ENCODE measurements at regions not wholly inside any gene's neighbourhood (a gene's known extent, or its start where the extent isn't known, plus 50 kb on each side); places are given as distances from the start of the nearest gene placed in this dataset.

GRCh38 chr7:18086165-18087025 lies 58.7 kb upstream of the PRPS1L1 start:
- Histone ChIP-seq H3K4me2 (peak overlapping the region; percentile 90), H2AFZ (peak overlapping the region; percentile 99), H3K4me1 (ENCODE audit: insufficient read depth) (peaks cover 8% of the 10 kb centered on the region; the same call in 1 of the 2 replicates), H4K20me1 (replicated peaks; ENCODE audit: insufficient read depth) (no peaks in the 10 kb centered on the region), H3K36me3 (ENCODE audit: insufficient read depth) (no peaks in the 10 kb centered on the region), H3F3A (replicated peaks; ENCODE audit: low read depth) (no peaks in the 10 kb centered on the region), H3K79me2 (replicated peaks; ENCODE audit: insufficient read depth) (no peaks in the 10 kb centered on the region), H3K27me3 (ENCODE audit: insufficient read depth) (peaks cover 48% of the 10 kb centered on the region), H3K9me2 (ENCODE audit: insufficient read depth) (no peaks in the 10 kb centered on the region), H3K4me3 (peak overlapping the region; percentile 79), H3K27ac (ENCODE audit: low read depth) (no peak overlapping the region)
- peak; percentile 59 for DNase-seq (ENCODE audit: low spot score)
- peaks cover 14% of the 10 kb centered on the region for H3K4me1 Mint-ChIP-seq
- H3K27ac Mint-ChIP-seq, result no peak overlapping the region
- peak; percentile 79 for ATAC-seq
- peaks cover 3% of the 10 kb centered on the region; the same call in 2 of the 3 replicates for H3K9me3 Mint-ChIP-seq
- TF ChIP-seq CREB1 (CRISPR knock-in tag; IDR thresholded peaks at IDR 0.05; ENCODE audit: low read depth), result no peak
- 0 out of 4 replicates have a peak, but pooled peaks have one; percentile 1 to 7 for TF ChIP-seq CTCF (conservative IDR thresholded peaks at IDR 0.05; ENCODE audit: low read depth in 2 of 2)
- TF ChIP-seq EZH2 (IDR thresholded peaks at IDR 0.05; ENCODE audit: low read depth, unreplicated experiment), result peak; percentile 56
- peak overlapping the region; percentile 88 for H3K4me3 Mint-ChIP-seq
- H3K36me3 Mint-ChIP-seq (ENCODE audit: low read depth), result no peaks in the 10 kb centered on the region
- peaks cover 27% of the 10 kb centered on the region for H3K27me3 Mint-ChIP-seq (ENCODE audit: insufficient read depth, low read depth, poor library complexity)

- no peaks in the 10 kb centered on the region for H3K36me3 Mint-ChIP-seq (ENCODE audit: low read depth)
- H3K9me2 ChIP-seq (ENCODE audit: insufficient read depth), result no peaks in the 10 kb centered on the region
- no peaks in the 10 kb centered on the region for H4K20me1 ChIP-seq (replicated peaks; ENCODE audit: insufficient read depth)
- H3K27ac Mint-ChIP-seq, result no peak overlapping the region
- peaks cover 14% of the 10 kb centered on the region for H3K4me1 Mint-ChIP-seq
- H3K27ac ChIP-seq (ENCODE audit: low read depth), result no peak overlapping the region
- no peak for TF ChIP-seq JUNB (IDR thresholded peaks at IDR 0.05; ENCODE audit: unreplicated experiment)
- TF ChIP-seq EZH2 (IDR thresholded peaks at IDR 0.05; ENCODE audit: low read depth, unreplicated experiment), result peak; percentile 68
- no peaks in the 10 kb centered on the region for H3K79me2 ChIP-seq (replicated peaks; ENCODE audit: insufficient read depth)
- peaks cover 28% of the 10 kb centered on the region for H3K27me3 Mint-ChIP-seq (ENCODE audit: insufficient read depth, low read depth, poor library complexity)
- peak overlapping the region; percentile 90 for H3K4me2 ChIP-seq
- H3K9me3 Mint-ChIP-seq, result no peaks in the 10 kb centered on the region
- peaks cover 48% of the 10 kb centered on the region for H3K27me3 ChIP-seq (ENCODE audit: insufficient read depth)
- no peaks in the 10 kb centered on the region for H3K36me3 ChIP-seq (ENCODE audit: insufficient read depth)
- peak overlapping the region; percentile 99 for H2AFZ ChIP-seq
- DNase-seq (ENCODE audit: low spot score) (peak; percentile 64), ATAC-seq (peak; percentile 64)
- H3K4me1 ChIP-seq (ENCODE audit: insufficient read depth), result peaks cover 8% of the 10 kb centered on the region; the same call in 1 of the 2 replicates
- H3F3A ChIP-seq (replicated peaks; ENCODE audit: low read depth), result no peaks in the 10 kb centered on the region
- peak overlapping the region; percentile 79 for H3K4me3 ChIP-seq
- peak overlapping the region; percentile 88 for H3K4me3 Mint-ChIP-seq
Measured at GRCh38 chr7:18087026-18087686, 59.5 kb upstream of the PRPS1L1 start.

GRCh38 chr7:18087687-18088078 lies 60.0 kb upstream of the PRPS1L1 start:
- H3K27ac ChIP-seq (ENCODE audit: low read depth), result no peak overlapping the region
- H3K27me3 Mint-ChIP-seq (ENCODE audit: insufficient read depth, low read depth, poor library complexity), result peaks cover 28% of the 10 kb centered on the region
- DNase-seq (ENCODE audit: low spot score) (peak; percentile 61), ATAC-seq (peak; percentile 59)
- H3K9me3 Mint-ChIP-seq, result no peaks in the 10 kb centered on the region
- no peaks in the 10 kb centered on the region for H3K9me2 ChIP-seq (ENCODE audit: insufficient read depth)
- peak overlapping the region; percentile 90 for H3K4me2 ChIP-seq
- H3K27ac Mint-ChIP-seq, result no peak overlapping the region
- peak overlapping the region; percentile 79 for H3K4me3 ChIP-seq
- peaks cover 48% of the 10 kb centered on the region for H3K27me3 ChIP-seq (ENCODE audit: insufficient read depth)
- H3K36me3 Mint-ChIP-seq (ENCODE audit: low read depth), result no peaks in the 10 kb centered on the region
- H3K36me3 ChIP-seq (ENCODE audit: insufficient read depth), result no peaks in the 10 kb centered on the region
- H3K79me2 ChIP-seq (replicated peaks; ENCODE audit: insufficient read depth), result no peaks in the 10 kb centered on the region
- H3F3A ChIP-seq (replicated peaks; ENCODE audit: low read depth), result no peaks in the 10 kb centered on the region
- H3K4me3 Mint-ChIP-seq, result peak overlapping the region; percentile 88
- no peaks in the 10 kb centered on the region for H4K20me1 ChIP-seq (replicated peaks; ENCODE audit: insufficient read depth)
- H3K4me1 Mint-ChIP-seq, result peaks cover 14% of the 10 kb centered on the region
- peaks cover 8% of the 10 kb centered on the region; the same call in 1 of the 2 replicates for H3K4me1 ChIP-seq (ENCODE audit: insufficient read depth)
- H2AFZ ChIP-seq, result peak overlapping the region; percentile 99
- TF ChIP-seq CREB1 (CRISPR knock-in tag; IDR thresholded peaks at IDR 0.05; ENCODE audit: low read depth), result no peak
- TF ChIP-seq ETS1 (IDR thresholded peaks at IDR 0.05), result no peak
- no peak for TF ChIP-seq JUNB (IDR thresholded peaks at IDR 0.05; ENCODE audit: unreplicated experiment)
- no peak for TF ChIP-seq EZH2 (IDR thresholded peaks at IDR 0.05; ENCODE audit: low read depth, unreplicated experiment)

Data from GM23338 (cell line).